ENCODE measurements at regions not wholly inside any gene's neighbourhood (a gene's known extent, or its start where the extent isn't known, plus 50 kb on each side); places are given as distances from the start of the nearest gene placed in this dataset.

GRCh38 chr2:105621038-105621437, 123.7 kb upstream of the NCK2 start:
- in situ Hi-C loops (cut with MboI; ENCODE audit: low sequenced_read_pairs, unreplicated experiment): no loop called here
- no peak for TF ChIP-seq CTCF (IDR thresholded peaks at IDR 0.05; ENCODE audit: borderline replicate concordance, control extremely low read depth, extremely low read depth, insufficient read depth, missing control alignments)
- DNase-seq (ENCODE audit: low spot score): no peak

- in situ Hi-C loops (cut with MboI; ENCODE audit: low sequenced_read_pairs, unreplicated experiment): no loop called here
- TF ChIP-seq CTCF (IDR thresholded peaks at IDR 0.05; ENCODE audit: borderline replicate concordance, control extremely low read depth, extremely low read depth, insufficient read depth, missing control alignments): no peak
- DNase-seq (ENCODE audit: low spot score): no peak
Observed at GRCh38 chr2:105618351-105618659, 126.4 kb upstream of the NCK2 start.

- DNase-seq (ENCODE audit: low spot score): no peak
- no peak for TF ChIP-seq CTCF (IDR thresholded peaks at IDR 0.05; ENCODE audit: borderline replicate concordance, control extremely low read depth, extremely low read depth, insufficient read depth, missing control alignments)
- in situ Hi-C loops (cut with MboI; ENCODE audit: low sequenced_read_pairs, unreplicated experiment): no loop called here
Observed at GRCh38 chr2:105617631-105618350, 126.9 kb upstream of the NCK2 start.

DNA sequence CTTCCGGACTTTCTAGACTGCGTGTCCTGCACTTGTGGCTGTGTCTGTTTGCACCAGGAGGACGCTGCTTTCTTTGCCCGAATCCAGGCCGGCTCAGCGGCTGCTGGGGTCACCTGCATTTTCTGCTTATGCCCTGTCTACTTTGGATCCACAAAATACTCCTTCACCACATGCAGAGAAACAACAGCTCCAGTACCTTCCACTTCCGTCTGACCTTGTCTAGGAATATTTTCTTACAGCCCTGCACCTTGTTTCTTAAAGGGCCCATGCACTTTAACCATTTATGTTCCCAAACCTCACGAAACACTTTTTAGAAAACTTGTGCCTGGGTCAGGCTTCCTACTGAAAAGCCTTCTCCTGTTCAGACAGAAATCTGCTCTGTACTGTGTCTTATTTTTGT, 129.4 kb upstream of the NCK2 start:
- no peak for TF ChIP-seq CTCF (IDR thresholded peaks at IDR 0.05; ENCODE audit: borderline replicate concordance, control extremely low read depth, extremely low read depth, insufficient read depth, missing control alignments)
- DNase-seq (ENCODE audit: low spot score): no peak
- in situ Hi-C loops (cut with MboI; ENCODE audit: low sequenced_read_pairs, unreplicated experiment): no loop called here

- no peak for TF ChIP-seq CTCF (IDR thresholded peaks at IDR 0.05; ENCODE audit: borderline replicate concordance, control extremely low read depth, extremely low read depth, insufficient read depth, missing control alignments)
- in situ Hi-C loops (cut with MboI; ENCODE audit: low sequenced_read_pairs, unreplicated experiment): no loop called here
- no peak for DNase-seq (ENCODE audit: low spot score)
Observed at GRCh38 chr2:105611811-105612424, 132.8 kb upstream of the NCK2 start.

DNA sequence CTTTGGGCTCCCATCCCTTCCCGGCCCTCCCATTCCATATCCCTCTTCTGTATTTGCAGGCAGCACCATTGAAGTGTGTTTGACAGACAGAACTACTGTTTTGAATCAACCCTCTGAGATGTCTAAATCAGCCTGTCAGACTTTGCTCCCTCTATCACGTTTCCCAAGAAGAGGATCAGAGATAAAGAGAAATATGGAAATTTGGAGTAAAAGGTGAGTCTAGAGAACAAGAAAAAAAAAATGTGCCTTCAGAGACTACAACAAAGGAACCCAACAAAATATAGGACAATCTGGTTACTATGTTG, 133.4 kb upstream of the NCK2 start:
- no peak for DNase-seq (ENCODE audit: low spot score)
- TF ChIP-seq CTCF (IDR thresholded peaks at IDR 0.05; ENCODE audit: borderline replicate concordance, control extremely low read depth, extremely low read depth, insufficient read depth, missing control alignments): no peak
- in situ Hi-C loops (cut with MboI; ENCODE audit: low sequenced_read_pairs, unreplicated experiment): no loop called here

Measured in GM13976 (cell line).